GM23248 (cell line): ENCODE measurements at regions not wholly inside any gene's neighbourhood (a gene's known extent, or its start where the extent isn't known, plus 50 kb on each side); places are given as distances from the start of the nearest gene placed in this dataset.

Source experiments
- DNase-seq: peaks from one replicate; pipeline ENCODE4 v3.0.0-alpha.2; 2015
- H2AFZ ChIP-seq: fragments of 200-600 bp; sonication (generic); 2 replicates; pipeline ENCODE4 v1.6.1; 2016; ENCODE audit warnings: antibody characterized with exemption
- H3F3A ChIP-seq: fragments of 200-600 bp; sonication (generic); 2 replicates; pipeline ENCODE4 v1.6.1; 2016; ENCODE audit warnings: mild to moderate bottlenecking, antibody characterized with exemption, mixed run types; ENCODE audit not compliant: insufficient read depth
- H3K27ac ChIP-seq: fragments of 200-600 bp; sonication (generic); 2 replicates; pipeline ENCODE4 v1.5.1; 2016; ENCODE audit warnings: mild to moderate bottlenecking
- H3K27me3 ChIP-seq: fragments of 200-600 bp; sonication (generic); replicated peaks from 2 replicates; pipeline ENCODE4 v1.6.1; 2016; ENCODE audit warnings: mild to moderate bottlenecking; ENCODE audit not compliant: insufficient read depth
- H3K36me3 ChIP-seq: fragments of 200-600 bp; sonication (generic); 2 replicates; pipeline ENCODE4 v1.6.1; 2016; ENCODE audit warnings: low read depth, mild to moderate bottlenecking
- H3K4me1 ChIP-seq: fragments of 200-600 bp; sonication (generic); 2 replicates; pipeline ENCODE4 v1.6.1; 2016; ENCODE audit warnings: mild to moderate bottlenecking; ENCODE audit not compliant: insufficient read depth
- H3K4me2 ChIP-seq: fragments of 200-600 bp; sonication (generic); one replicate; pipeline ENCODE4 v1.6.1; 2016; ENCODE audit warnings: mild to moderate bottlenecking; ENCODE audit not compliant: unreplicated experiment
- H3K4me3 ChIP-seq: fragments of 200-600 bp; sonication (generic); 2 replicates; pipeline ENCODE4 v1.5.1; 2016; ENCODE audit warnings: mild to moderate bottlenecking
- H3K79me2 ChIP-seq: fragments of 200-600 bp; sonication (generic); 2 replicates; pipeline ENCODE4 v1.6.1; 2016; ENCODE audit warnings: mild to moderate bottlenecking; ENCODE audit not compliant: insufficient read depth
- H3K9ac ChIP-seq: fragments of 200-600 bp; sonication (generic); 2 replicates; pipeline ENCODE4 v1.6.1; 2016; ENCODE audit warnings: mild to moderate bottlenecking
- H3K9me2 ChIP-seq: fragments of 200-600 bp; sonication (generic); 2 replicates; pipeline ENCODE4 v1.6.1; 2016; ENCODE audit warnings: mixed run types, mild to moderate bottlenecking, moderate library complexity; ENCODE audit not compliant: insufficient read depth
- H3K9me3 ChIP-seq: fragments of 200-600 bp; sonication (generic); one replicate; pipeline ENCODE4 v1.6.1; 2017; ENCODE audit warnings: low read depth
- H4K20me1 ChIP-seq: fragments of 200-600 bp; sonication (generic); 2 replicates; pipeline ENCODE4 v1.6.0; 2016; ENCODE audit not compliant: insufficient read depth
- EZH2 ChIP-seq: fragments of 200-600 bp; sonication (generic); IDR thresholded peaks from 2 replicates; pipeline ENCODE4 v1.6.1; 2018; ENCODE audit warnings: antibody characterized with exemption, mild to moderate bottlenecking; ENCODE audit not compliant: insufficient read depth, poor library complexity, severe bottlenecking
- EZH2phosphoT487 ChIP-seq: fragments of 200-600 bp; sonication (generic); IDR thresholded peaks from 2 replicates; pipeline ENCODE4 v1.6.1; 2018; ENCODE audit warnings: antibody characterized with exemption, moderate library complexity, mild to moderate bottlenecking, low read depth; ENCODE audit not compliant: insufficient read depth
- WGBS, 2 experiments: methylation state at CpG; one replicate each; pipeline ENCODE4 v1.1.6; 2015 to 2017; ENCODE audit warnings: low lambda C conversion rate in 2 of 2, low coverage in 1 of 2; ENCODE audit errors: missing lambda C conversion rate in 2 of 2; 5-methylcytosine and 5-hydroxymethylcytosine counted together
- in situ Hi-C: fragments of 300-500 bp; cut with MboI; formaldehyde crosslinking; loops from 2 replicates; pipeline ENCODE4 v1.15.0; 2020

DNA sequence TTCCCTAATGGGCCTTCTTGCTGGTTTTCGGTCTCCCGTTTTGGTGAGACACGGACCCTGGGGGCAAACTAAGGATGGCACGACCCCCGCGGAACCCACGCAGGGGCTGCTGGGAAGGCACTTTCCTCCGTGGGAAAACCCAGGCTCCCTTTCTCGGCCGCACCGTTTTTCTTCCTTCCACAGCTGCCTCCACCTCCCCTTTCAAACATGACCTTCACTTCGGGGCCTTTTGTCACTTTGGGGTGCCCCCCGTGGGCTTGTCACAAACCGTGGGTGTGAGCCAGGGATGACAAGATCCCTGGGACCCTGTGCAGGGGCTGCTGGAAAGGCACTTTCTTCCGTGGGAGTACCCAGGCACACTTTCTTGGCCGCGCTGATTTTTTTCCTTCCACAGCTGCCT is 268.7 kb downstream of the ALG10 start:
- H3K9ac ChIP-seq, result no peak overlapping the region
- in situ Hi-C loops, result no loop called here
- no peak for TF ChIP-seq EZH2
- no peak for TF ChIP-seq EZH2phosphoT487
- H3F3A ChIP-seq, result no peaks in the 10 kb centered on the region
- no peaks in the 10 kb centered on the region for H3K9me2 ChIP-seq
- H3K4me2 ChIP-seq, result no peak overlapping the region
- WGBS, 2 experiments, result 53 to 60% methylated on average over 13 to 17 of the region's 17 CpGs
- H3K9me3 ChIP-seq, result no peaks in the 10 kb centered on the region
- no peaks in the 10 kb centered on the region for H3K4me1 ChIP-seq
- H2AFZ ChIP-seq, result no peak overlapping the region
- no peaks in the 10 kb centered on the region for H3K79me2 ChIP-seq
- no peaks in the 10 kb centered on the region for H3K36me3 ChIP-seq
- DNase-seq, result no peak
- H3K27me3 ChIP-seq, result no peaks in the 10 kb centered on the region
- H3K4me3 ChIP-seq, result no peak overlapping the region
- H4K20me1 ChIP-seq, result no peaks in the 10 kb centered on the region
- H3K27ac ChIP-seq, result no peak overlapping the region

DNA sequence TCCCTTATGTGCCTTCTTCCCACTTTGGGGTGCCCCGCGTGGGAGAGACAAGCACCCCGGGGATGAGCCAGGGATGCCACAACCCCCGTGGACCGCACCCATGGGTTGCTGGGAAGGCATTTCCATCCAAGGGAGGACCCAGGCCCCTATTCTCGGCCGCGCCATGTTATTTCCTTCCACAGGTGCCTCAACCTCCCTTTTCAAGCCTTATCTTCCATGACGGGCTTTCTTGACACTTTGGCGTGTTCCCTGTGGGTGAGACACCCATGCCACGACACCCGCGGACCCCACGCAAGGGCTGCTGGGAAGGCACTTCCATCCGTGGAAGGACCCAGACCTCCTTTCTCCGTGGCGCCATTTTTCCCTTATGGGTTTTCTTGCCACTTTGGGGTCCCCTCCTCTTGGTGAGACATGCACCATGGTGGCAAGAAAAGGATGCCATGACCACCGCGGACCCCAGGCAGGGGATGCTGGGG is 269.2 kb downstream of the ALG10 start:
- Histone ChIP-seq H3K4me2 (no peak overlapping the region), H3F3A (no peaks in the 10 kb centered on the region), H3K4me3 (no peak overlapping the region), H3K9me2 (no peaks in the 10 kb centered on the region), H3K36me3 (no peaks in the 10 kb centered on the region), H4K20me1 (no peaks in the 10 kb centered on the region), H3K79me2 (no peaks in the 10 kb centered on the region), H3K27me3 (no peaks in the 10 kb centered on the region), H3K9ac (no peak overlapping the region), H2AFZ (no peak overlapping the region), H3K4me1 (no peaks in the 10 kb centered on the region), H3K27ac (no peak overlapping the region), H3K9me3 (no peaks in the 10 kb centered on the region)
- no peak for DNase-seq
- TF ChIP-seq EZH2phosphoT487 (no peak), EZH2 (no peak)
- 50% methylated on average over 17 to 19 of the region's 19 CpGs for WGBS, 2 experiments
- in situ Hi-C loops, result no loop called here

DNA sequence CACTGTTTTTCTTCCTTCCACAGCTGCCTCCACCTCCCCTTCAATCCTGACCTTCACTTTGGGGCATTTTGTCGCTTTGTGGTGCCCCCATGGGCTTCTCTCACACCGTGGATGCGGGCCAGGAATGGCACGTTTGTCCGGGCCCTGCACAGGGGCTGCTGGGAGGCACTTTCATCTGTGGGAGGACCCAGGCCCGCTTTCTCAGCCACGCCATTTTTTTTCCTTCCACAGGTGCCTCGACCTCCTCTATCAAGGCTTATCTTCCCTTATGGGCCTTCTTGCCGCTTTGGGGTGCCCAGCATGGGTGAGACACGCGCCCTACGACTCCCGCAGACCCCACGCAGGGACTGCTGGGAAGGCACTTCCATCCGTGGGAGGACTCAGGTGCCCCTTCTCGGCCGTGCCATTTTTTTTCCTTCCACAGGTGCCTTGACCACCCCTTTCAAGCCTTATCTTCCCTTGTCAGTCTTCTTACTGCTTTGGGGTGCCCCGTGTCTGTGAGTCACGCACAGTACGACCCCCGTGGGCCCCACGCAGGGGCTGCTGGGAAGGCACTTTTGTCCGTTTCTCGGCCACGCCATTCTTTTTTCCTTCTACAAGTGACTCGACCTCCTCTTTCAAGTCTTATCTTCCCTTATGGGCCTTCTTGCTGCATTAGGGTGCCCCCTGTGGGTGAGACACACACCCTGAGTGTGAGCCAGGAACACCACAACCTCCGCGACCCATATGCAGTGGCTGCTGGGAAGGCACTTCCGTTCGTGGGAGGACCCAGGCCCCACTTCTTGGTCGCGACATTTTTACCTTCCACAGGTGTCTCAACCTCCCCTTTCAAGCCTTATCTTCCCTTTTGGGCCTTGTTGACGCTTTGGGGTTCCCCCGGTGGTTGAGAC is 270.7 kb downstream of the ALG10 start:
- Histone ChIP-seq H3K4me1 (no peaks in the 10 kb centered on the region), H3K27ac (no peak overlapping the region), H2AFZ (no peak overlapping the region), H3K4me2 (no peak overlapping the region), H4K20me1 (no peaks in the 10 kb centered on the region), H3K4me3 (no peak overlapping the region), H3F3A (no peaks in the 10 kb centered on the region), H3K79me2 (no peaks in the 10 kb centered on the region), H3K36me3 (no peaks in the 10 kb centered on the region), H3K9me3 (no peaks in the 10 kb centered on the region), H3K27me3 (no peaks in the 10 kb centered on the region), H3K9me2 (no peaks in the 10 kb centered on the region), H3K9ac (no peak overlapping the region)
- 58 to 60% methylated on average over 34 of the region's 34 CpGs for WGBS, 2 experiments
- TF ChIP-seq EZH2 (no peak), EZH2phosphoT487 (no peak)
- in situ Hi-C loops, result no loop called here
- DNase-seq, result no peak

DNA sequence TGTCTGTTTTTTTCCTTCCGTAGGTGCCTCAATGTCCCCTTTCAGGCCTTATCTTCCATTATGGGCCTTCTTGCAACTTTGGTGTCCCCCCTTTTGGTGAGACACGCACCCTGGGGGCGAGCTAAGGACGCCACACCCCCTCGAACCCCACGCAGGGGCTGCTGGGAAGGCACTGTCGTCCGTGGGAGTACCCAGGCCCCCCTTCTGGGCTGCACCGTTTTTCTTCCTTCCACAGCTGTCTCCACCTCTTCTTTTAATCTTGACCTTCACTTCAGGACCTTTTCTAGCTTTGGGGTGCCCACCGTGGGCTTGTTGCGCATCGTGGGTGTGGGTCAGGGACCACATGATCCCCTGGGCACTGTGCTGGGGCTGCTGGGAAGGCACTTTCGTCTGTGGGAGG is 271.8 kb downstream of the ALG10 start:
- Histone ChIP-seq H3K36me3 (no peaks in the 10 kb centered on the region), H2AFZ (no peak overlapping the region), H3K4me3 (no peak overlapping the region), H3K27ac (no peak overlapping the region), H3K4me1 (no peaks in the 10 kb centered on the region), H3F3A (no peaks in the 10 kb centered on the region), H3K9ac (no peak overlapping the region), H4K20me1 (no peaks in the 10 kb centered on the region), H3K9me2 (no peaks in the 10 kb centered on the region), H3K4me2 (no peak overlapping the region), H3K9me3 (no peaks in the 10 kb centered on the region), H3K79me2 (no peaks in the 10 kb centered on the region), H3K27me3 (no peaks in the 10 kb centered on the region)
- in situ Hi-C loops, result no loop called here
- TF ChIP-seq EZH2 (no peak), EZH2phosphoT487 (no peak)
- no peak for DNase-seq
- WGBS, 2 experiments, result 43 to 56% methylated on average over 13 of the region's 13 CpGs
